ENCODE measurements at regions not wholly inside any gene's neighbourhood (a gene's known extent, or its start where the extent isn't known, plus 50 kb on each side); places are given as distances from the start of the nearest gene placed in this dataset.

GRCh38 chr1:34696981-34697380 is 57.9 kb upstream of the GJB5 start:
- intact Hi-C loops (cut with micrococcal nuclease): no loop called here

- intact Hi-C loops (cut with micrococcal nuclease): no loop called here
Measured at GRCh38 chr1:34697818-34698217, 57.0 kb upstream of the GJB5 start.

- intact Hi-C loops (cut with micrococcal nuclease): no loop called here
Measured at GRCh38 chr1:34701326-34702060, 53.4 kb upstream of the GJB5 start.

All from T-helper 2 cell treated with Interferon-gamma antibody and Interleukin-4, amounts not matched to agents 100 ng/mL and 5 ng/mL, for 36 hours (primary cell).